ENCODE measurements at regions not wholly inside any gene's neighbourhood (a gene's known extent, or its start where the extent isn't known, plus 50 kb on each side); places are given as distances from the start of the nearest gene placed in this dataset.

DNA sequence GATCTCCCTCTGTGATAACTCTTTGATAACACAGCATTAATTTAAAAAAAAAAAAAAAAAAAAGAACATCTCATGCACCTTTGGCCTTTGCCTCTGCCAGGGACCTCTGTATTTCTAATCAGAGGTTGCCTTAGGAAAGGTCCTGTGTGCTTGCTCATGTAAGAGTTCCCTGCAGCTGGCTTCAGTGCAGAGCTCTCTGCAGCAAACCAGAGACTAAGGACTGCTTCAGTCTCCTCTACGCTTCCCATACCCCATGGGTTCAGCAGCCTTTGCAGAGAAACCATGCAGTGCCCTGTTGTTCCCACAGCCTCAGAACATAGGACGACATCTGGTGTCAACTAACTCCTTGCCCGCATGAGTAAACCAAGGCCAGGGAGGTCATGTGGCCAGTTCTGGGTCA, 236.6 kb upstream of the KLHL29 start (continued):
- TF ChIP-seq, protein P1, sequence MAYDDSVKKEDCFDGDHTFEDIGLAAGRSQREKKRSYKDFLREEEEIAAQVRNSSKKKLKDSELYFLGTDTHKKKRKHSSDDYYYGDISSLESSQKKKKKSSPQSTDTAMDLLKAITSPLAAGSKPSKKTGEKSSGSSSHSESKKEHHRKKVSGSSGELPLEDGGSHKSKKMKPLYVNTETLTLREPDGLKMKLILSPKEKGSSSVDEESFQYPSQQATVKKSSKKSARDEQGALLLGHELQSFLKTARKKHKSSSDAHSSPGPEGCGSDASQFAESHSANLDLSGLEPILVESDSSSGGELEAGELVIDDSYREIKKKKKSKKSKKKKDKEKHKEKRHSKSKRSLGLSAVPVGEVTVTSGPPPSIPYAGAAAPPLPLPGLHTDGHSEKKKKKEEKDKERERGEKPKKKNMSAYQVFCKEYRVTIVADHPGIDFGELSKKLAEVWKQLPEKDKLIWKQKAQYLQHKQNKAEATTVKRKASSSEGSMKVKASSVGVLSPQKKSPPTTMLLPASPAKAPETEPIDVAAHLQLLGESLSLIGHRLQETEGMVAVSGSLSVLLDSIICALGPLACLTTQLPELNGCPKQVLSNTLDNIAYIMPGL (CRISPR knock-in tag; IDR thresholded peaks at IDR 0.05; ENCODE audit: borderline replicate concordance), result no peak
- TF ChIP-seq HDAC2 (IDR thresholded peaks at IDR 0.05) (no peak), NPAS2 (CRISPR knock-in tag; IDR thresholded peaks at IDR 0.05; ENCODE audit: borderline replicate concordance) (no peak), MAZ (IDR thresholded peaks at IDR 0.05; ENCODE audit: borderline replicate concordance, low read depth, low read length) (no peak)

DNA sequence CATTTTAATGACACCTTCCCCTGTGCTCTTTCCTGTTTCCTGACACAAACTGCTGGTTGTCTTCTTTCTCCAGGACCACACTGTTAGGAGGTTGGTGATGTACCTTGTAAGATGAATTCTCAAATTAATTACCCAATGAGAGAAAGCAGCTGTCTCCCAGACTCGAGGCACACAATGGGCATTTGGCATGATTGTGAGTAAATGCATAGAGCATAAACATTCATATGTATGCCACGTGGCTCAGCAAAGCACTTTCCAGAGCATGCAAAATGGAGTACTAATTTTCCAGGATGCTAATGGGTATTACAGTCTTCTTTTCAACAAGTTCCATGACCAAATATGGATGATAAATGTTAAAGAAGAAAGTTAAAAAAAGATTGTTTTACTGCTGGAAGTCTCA, 235.2 kb upstream of the KLHL29 start:
- POLR2A ChIA-PET, result interaction anchor here (0.7 kb wide), 1 partner anchor 351 kb away, joined by 3 read pairs; no protein-coding TSS in a partner anchor
- Histone ChIP-seq H3K4me2 (no peak overlapping the region), H3K9me3 (no peaks in the 10 kb centered on the region), H3K4me1 (no peaks in the 10 kb centered on the region), H3K27ac (no peak overlapping the region), H3K4me3 (no peak overlapping the region)
- 0% methylated on average over 2 of the region's 2 CpGs for WGBS (ENCODE audit: missing lambda C conversion rate)
- DNase-seq (ENCODE audit: low read depth in 1 of 2, low spot score in 1 of 2) (no peak), ATAC-seq (no peak), FAIRE-seq (no peak)
- TF ChIP-seq CBX2 (IDR thresholded peaks at IDR 0.05; ENCODE audit: borderline replicate concordance, low read depth) (no peak), RARB (CRISPR knock-in tag; IDR thresholded peaks at IDR 0.05) (no peak), FOXS1 (CRISPR knock-in tag; IDR thresholded peaks at IDR 0.05) (no peak), GATA3 (IDR thresholded peaks at IDR 0.05; ENCODE audit: borderline replicate concordance) (no peak), EHF (CRISPR knock-in tag; IDR thresholded peaks at IDR 0.05) (no peak)
- TF ChIP-seq, protein P2, sequence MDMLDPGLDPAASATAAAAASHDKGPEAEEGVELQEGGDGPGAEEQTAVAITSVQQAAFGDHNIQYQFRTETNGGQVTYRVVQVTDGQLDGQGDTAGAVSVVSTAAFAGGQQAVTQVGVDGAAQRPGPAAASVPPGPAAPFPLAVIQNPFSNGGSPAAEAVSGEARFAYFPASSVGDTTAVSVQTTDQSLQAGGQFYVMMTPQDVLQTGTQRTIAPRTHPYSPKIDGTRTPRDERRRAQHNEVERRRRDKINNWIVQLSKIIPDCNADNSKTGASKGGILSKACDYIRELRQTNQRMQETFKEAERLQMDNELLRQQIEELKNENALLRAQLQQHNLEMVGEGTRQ (IDR thresholded peaks at IDR 0.05), result no peak
- CTCF ChIA-PET, result no interaction called here

DNA sequence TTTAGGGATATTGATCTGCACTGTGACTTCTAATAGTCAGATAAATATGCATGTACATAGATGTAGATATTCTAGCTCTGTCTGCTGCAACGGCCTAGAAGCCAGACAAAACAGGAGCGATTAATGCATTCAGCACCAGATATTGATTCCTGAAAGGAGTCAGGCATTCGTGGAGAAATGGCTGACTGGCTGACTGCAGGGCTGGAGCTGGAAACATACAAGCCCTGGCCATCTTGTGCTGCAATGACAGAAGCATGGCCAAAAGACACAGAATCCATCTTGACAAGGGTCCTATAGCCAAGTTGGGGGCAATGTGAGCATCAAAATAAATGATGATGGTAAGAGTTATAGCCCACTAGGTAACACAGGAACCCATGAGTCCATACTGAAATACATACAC, 231.5 kb upstream of the KLHL29 start:
- Histone ChIP-seq H3K4me1 (no peaks in the 10 kb centered on the region), H3K9me3 (no peaks in the 10 kb centered on the region), H3K4me2 (no peak overlapping the region), H3K4me3 (no peak overlapping the region), H3K27ac (no peak overlapping the region)
- POLR2A ChIA-PET, result no interaction called here
- FAIRE-seq, result no peak
- 0% methylated on average over 3 of the region's 3 CpGs for WGBS (ENCODE audit: missing lambda C conversion rate)
- DNase-seq (ENCODE audit: low read depth in 1 of 2, low spot score in 1 of 2), result no peak
- no peak for TF ChIP-seq ESRRA (IDR thresholded peaks at IDR 0.05; ENCODE audit: borderline replicate concordance, low read length)
- TF ChIP-seq CBX8 (IDR thresholded peaks at IDR 0.05), result no peak
- no peak for TF ChIP-seq HOXB5 (CRISPR knock-in tag; IDR thresholded peaks at IDR 0.05)
- no peak for TF ChIP-seq GATA3 (IDR thresholded peaks at IDR 0.05; ENCODE audit: borderline replicate concordance)
- TF ChIP-seq TP53 (CRISPR knock-in tag; IDR thresholded peaks at IDR 0.05), result no peak
- TF ChIP-seq, protein P3, sequence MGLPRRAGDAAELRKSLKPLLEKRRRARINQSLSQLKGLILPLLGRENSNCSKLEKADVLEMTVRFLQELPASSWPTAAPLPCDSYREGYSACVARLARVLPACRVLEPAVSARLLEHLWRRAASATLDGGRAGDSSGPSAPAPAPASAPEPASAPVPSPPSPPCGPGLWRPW (IDR thresholded peaks at IDR 0.05), result no peak
- no peak for TF ChIP-seq POLR2A (IDR thresholded peaks at IDR 0.05; ENCODE audit: low read length)
- TF ChIP-seq POLR2AphosphoS2 (conservative IDR thresholded peaks at IDR 0.05; ENCODE audit: low read length), result no peak
- TF ChIP-seq, protein P2 (IDR thresholded peaks at IDR 0.05), result no peak
- TF ChIP-seq EHF (CRISPR knock-in tag; IDR thresholded peaks at IDR 0.05), result no peak
- no peak for TF ChIP-seq RNF2 (IDR thresholded peaks at IDR 0.05; ENCODE audit: borderline replicate concordance, low read depth)
- no peak for TF ChIP-seq SMC3 (IDR thresholded peaks at IDR 0.05)
- ATAC-seq, result no peak
- CTCF ChIA-PET, result no interaction called here

DNA sequence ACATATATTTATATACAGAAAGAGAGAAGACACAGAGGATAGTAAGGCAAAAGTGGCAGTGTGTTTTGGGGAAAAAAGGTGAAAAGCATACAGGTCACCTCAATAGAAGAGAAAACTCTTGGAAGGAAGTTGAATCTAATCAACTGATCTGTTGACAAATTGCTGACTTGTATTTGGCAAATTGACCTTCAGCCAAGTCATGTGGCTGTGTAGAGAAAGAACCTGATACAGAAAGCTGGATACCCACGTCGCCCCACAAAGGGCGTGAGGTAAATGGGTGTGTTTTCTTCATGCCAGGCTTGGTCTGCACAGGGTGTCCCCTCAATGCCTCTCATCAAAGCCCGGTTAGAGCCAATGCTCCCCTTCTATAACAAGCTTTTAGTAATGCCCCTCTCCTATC, 230.0 kb upstream of the KLHL29 start:
- H3K27ac ChIP-seq, result no peak overlapping the region
- 24% methylated on average over 4 of the region's 4 CpGs for WGBS (ENCODE audit: missing lambda C conversion rate)
- no peak for FAIRE-seq

More for the DNA sequence above, 230.0 kb upstream of the KLHL29 start:
- H3K4me3 ChIP-seq, result no peak overlapping the region
- TF ChIP-seq, protein P4, sequence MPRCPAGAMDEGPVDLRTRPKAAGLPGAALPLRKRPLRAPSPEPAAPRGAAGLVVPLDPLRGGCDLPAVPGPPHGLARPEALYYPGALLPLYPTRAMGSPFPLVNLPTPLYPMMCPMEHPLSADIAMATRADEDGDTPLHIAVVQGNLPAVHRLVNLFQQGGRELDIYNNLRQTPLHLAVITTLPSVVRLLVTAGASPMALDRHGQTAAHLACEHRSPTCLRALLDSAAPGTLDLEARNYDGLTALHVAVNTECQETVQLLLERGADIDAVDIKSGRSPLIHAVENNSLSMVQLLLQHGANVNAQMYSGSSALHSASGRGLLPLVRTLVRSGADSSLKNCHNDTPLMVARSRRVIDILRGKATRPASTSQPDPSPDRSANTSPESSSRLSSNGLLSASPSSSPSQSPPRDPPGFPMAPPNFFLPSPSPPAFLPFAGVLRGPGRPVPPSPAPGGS (IDR thresholded peaks at IDR 0.05), result no peak
- TF ChIP-seq RCOR1 (IDR thresholded peaks at IDR 0.05; ENCODE audit: low read depth, low read length) (no peak), RARB (CRISPR knock-in tag; IDR thresholded peaks at IDR 0.05) (no peak), KDM1A (IDR thresholded peaks at IDR 0.05; ENCODE audit: low read depth) (no peak)
- ATAC-seq, result no peak
- no peaks in the 10 kb centered on the region for H3K9me3 ChIP-seq
- DNase-seq (ENCODE audit: low read depth in 1 of 2, low spot score in 1 of 2), result no peak
- H3K4me1 ChIP-seq, result no peaks in the 10 kb centered on the region
- ChIA-PET POLR2A (interaction anchor here (0.7 kb wide), 1 partner anchor 176 kb away, joined by 7 read pairs; no protein-coding TSS in a partner anchor), CTCF (no interaction called here)
- no peak overlapping the region for H3K4me2 ChIP-seq
